Keratinocyte (primary cell): ENCODE measurements at regions not wholly inside any gene's neighbourhood (a gene's known extent, or its start where the extent isn't known, plus 50 kb on each side); places are given as distances from the start of the nearest gene placed in this dataset.

Experiments
- CTCF ChIP-seq, 3 experiments: IDR thresholded peaks in 1 of 3; conservative IDR thresholded peaks in 1 of 3; optimal IDR thresholded peaks in 1 of 3; 2 replicates in 2 of 3; 3 replicates in 1 of 3; pipeline versions ENCODE3 to v1.5.1; 2011; ENCODE audit warnings: low read length in 3 of 3, mild to moderate bottlenecking in 3 of 3, moderate library complexity in 2 of 3, control low read depth in 1 of 3, inconsistent platforms in 1 of 3; ENCODE audit not compliant: insufficient read depth in 2 of 3; ENCODE audit errors: extremely low read depth in 1 of 3
- EZH2 ChIP-seq: IDR thresholded peaks from one replicate; pipeline ENCODE4 v1.6.1; 2012; ENCODE audit warnings: inconsistent platforms, mild to moderate bottlenecking, low read length, moderate library complexity

GRCh38 chr3:6697722-6698121 lies 163.2 kb upstream of the GRM7 start:
- no peak for TF ChIP-seq EZH2
- no peak for TF ChIP-seq CTCF (optimal IDR thresholded peaks at IDR 0.05 in 1 of 3, IDR thresholded peaks at IDR 0.05 in 1 of 3, conservative IDR thresholded peaks at IDR 0.05 in 1 of 3; ENCODE audit: extremely low read depth in 1 of 3, insufficient read depth in 2 of 3, low read length in 3 of 3)
